HG03095 (cell line): ENCODE measurements at regions not wholly inside any gene's neighbourhood (a gene's known extent, or its start where the extent isn't known, plus 50 kb on each side); places are given as distances from the start of the nearest gene placed in this dataset.

Experiments
- ATAC-seq: cut with Tn5 transposase; IDR thresholded peaks from one replicate; pipeline ENCODE4 v1.9.1; 2021; ENCODE audit warnings: moderate library complexity; ENCODE audit not compliant: unreplicated experiment

DNA sequence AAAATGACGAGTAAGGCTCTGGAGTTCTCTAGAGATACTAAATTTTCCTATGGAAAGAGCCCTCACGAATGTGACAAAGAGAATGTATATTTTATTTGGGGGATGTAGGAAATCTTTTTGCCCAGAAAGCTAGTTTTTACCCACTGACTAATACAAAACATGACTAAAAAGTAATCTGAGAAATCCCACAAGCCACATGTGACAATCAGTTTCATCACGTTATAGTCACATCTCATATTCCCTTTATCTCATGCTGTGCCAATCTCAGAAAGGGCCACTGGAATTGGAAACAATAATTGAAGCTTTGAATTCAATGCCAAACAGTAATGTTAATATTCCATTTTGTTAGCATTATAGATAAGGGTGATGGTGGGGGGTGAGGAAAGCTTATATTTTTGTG, 509.0 kb upstream of the GOLIM4 start:
- ATAC-seq = no peak

- no peak for ATAC-seq
Measured at GRCh38 chr3:168598250-168598649, 502.5 kb upstream of the GOLIM4 start.

DNA sequence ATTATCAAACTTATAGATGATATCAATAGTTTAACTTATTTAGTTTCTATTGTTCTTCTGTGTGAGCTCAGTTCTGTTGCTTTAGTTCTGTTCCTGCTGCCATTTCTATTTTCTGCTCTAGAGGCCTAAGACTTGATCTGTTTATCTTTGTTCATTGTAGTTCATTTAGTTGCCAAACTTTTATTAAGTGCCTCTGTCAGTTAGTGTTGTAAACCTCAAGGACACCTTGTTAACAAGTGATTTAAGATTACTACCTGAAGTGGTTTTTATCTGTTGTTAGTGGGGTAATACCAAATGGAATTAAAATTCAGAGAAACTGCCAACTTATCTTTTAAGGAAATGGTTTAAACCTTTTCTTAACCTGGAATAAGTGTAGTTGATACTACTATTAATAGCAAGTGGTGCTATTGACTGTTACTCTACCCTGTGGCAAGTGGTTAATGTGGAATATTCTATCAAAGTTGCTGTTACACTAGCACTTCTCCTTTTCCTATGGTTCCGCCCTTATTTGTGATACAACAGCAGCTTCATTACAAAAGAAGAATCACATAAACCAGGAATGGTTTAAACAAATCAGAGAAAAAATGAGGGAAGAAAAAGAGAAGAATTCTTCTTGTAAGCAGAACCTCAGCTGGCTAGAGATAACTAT, 500.6 kb upstream of the GOLIM4 start:
- ATAC-seq = no peak

GRCh38 chr3:168591587-168591986, 495.9 kb upstream of the GOLIM4 start:
- no peak for ATAC-seq

- no peak for ATAC-seq
Measured at GRCh38 chr3:168589376-168589775, 493.7 kb upstream of the GOLIM4 start.

GRCh38 chr3:168585544-168585943, 489.8 kb upstream of the GOLIM4 start:
- ATAC-seq = no peak

GRCh38 chr3:168583977-168584376, 488.3 kb upstream of the GOLIM4 start:
- ATAC-seq = no peak

- no peak for ATAC-seq
Measured at GRCh38 chr3:168582503-168582902, 486.8 kb upstream of the GOLIM4 start.

DNA sequence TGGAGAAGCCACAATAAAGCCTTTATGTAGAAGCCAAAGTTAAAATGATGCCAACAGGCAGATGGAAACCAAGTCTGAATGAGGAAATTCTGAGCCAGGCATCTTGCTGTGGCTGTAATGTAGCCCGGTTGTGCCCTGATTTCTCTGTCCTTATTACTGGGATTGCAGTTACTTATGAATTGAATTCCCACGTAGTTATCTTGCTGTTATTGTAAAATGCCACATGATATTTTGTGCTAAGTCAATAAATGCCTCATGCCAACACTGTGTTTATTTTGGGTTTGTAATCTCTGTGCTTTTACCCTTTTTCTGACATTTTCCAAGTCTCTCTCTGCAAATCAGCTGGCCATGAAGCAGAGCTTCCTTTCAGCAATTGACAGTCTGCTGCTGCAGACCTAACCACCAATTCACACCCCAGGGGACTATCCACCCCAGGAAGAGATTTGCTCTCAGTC, 486.1 kb upstream of the GOLIM4 start:
- no peak for ATAC-seq

- no peak for ATAC-seq
Measured at GRCh38 chr3:168579010-168579409, 483.3 kb upstream of the GOLIM4 start.

DNA sequence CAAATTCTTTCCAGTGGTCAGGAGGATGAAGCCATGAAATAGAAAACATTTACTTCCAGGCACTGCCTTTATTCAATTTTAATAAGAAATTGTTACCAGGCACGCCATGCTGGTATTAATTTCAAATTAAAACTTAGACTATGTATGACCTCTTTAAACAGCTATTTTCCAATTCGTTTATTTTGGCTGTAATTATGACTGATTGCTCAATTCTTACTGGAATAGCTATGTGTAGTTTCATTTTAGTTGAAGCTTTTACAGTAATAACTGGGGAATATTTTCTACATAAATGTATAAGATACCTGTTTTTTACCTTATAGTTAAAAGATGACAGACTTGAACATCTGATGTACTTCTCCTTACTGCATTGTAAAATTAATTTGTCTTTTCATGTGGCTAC, 480.0 kb upstream of the GOLIM4 start:
- no peak for ATAC-seq

DNA sequence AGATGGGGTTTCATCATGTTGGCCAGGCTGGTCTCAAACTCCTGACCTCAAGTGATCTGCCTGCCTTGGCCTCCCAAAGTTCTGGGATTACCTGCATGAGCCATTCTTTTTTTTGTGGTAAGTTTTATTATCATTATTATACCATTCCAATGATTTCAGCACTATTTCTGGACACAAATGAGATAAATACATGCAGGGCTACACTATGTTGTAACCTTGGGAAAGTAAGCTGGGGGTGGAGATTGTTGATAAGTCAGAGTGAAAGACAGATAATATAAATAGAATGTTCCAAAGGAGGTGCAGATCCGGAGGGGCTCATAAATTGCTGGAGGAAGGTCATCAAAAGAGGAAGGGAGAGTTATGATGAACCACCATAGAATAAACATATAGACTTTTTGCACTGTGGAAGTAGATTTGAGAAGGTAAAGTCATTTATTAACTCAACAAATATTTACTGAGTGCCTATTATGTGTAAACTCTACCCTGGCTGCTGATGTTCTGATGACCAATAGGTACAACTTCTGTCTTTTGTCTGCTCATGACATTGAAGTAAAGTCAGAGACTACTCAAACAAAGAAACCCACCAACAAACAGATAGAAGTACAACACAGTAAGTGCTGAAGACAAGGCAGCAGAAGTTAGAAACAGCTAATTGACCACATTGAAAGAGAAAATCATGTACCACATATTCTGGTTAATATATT, 478.9 kb upstream of the GOLIM4 start:
- no peak for ATAC-seq

- ATAC-seq = no peak
Measured at GRCh38 chr3:168570404-168571155, 474.9 kb upstream of the GOLIM4 start.

GRCh38 chr3:168558728-168559411, 463.1 kb upstream of the GOLIM4 start:
- no peak for ATAC-seq

- no peak for ATAC-seq
Measured at GRCh38 chr3:168552251-168552650, 456.5 kb upstream of the GOLIM4 start.

- no peak for ATAC-seq
Measured at GRCh38 chr3:168548719-168549118, 453.0 kb upstream of the GOLIM4 start.

GRCh38 chr3:168546707-168547106, 451.0 kb upstream of the GOLIM4 start:
- no peak for ATAC-seq

- ATAC-seq = no peak
Measured at GRCh38 chr3:168545591-168545990, 449.9 kb upstream of the GOLIM4 start.

GRCh38 chr3:168544097-168544957, 448.6 kb upstream of the GOLIM4 start:
- no peak for ATAC-seq

DNA sequence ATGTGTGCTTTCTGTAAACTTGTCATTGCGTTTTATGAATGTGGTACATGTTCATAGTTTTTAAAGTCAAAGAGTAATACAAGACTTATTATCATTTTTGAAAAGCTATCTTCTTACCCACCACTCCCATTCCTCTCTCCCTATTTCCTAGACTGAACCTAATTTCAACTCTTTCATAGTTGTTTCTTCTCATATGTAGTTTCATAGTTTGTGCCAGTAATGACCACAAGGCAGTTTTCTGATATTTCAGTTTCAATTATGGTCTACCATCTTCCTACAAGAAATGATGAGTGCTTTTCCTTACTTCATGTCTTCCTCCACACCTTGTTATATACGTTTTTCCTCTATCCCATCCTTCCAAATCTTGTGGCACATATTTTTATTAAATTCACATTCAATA, 445.0 kb upstream of the GOLIM4 start:
- ATAC-seq = no peak
